Activated CD4-positive, alpha-beta memory T cell treated with anti-CD3 and anti-CD28 coated beads, Interleukin-2, amount 10 ng/mL, durations not matched to agents 7 days and 5 days (primary cell): ENCODE measurements at regions not wholly inside any gene's neighbourhood (a gene's known extent, or its start where the extent isn't known, plus 50 kb on each side); places are given as distances from the start of the nearest gene placed in this dataset.
"Not testable (repeated sequence)": the region's sequence is repeated elsewhere in the genome, so short reads cannot be mapped to it uniquely, and the experiment has no call there.

Source experiments
- CTCF ChIA-PET: fragments of 350-600 bp; sonication (Branson Sonifier 250); formaldehyde crosslinking; loops from one replicate; lab custom pipeline; 2021; ENCODE audit warnings: antibody characterized with exemption, inconsistent platforms; lab: Charles Lee
- POLR2A ChIA-PET: fragments of 350-600 bp; sonication (Branson Sonifier 250); formaldehyde crosslinking; loops from one replicate; lab custom pipeline; 2021; ENCODE audit warnings: antibody characterized with exemption; lab: Charles Lee
- DNase-seq: peaks from one replicate; pipeline ENCODE4 v3.0.0-alpha.2; 2020
- H3K27ac Mint-ChIP-seq: one replicate; pipeline ENCODE4 v1.8.0; 2021; ENCODE audit warnings: mild to moderate bottlenecking, mixed read lengths
- H3K27me3 Mint-ChIP-seq: one replicate; pipeline ENCODE4 v1.8.0; 2021; ENCODE audit warnings: mixed read lengths
- H3K36me3 Mint-ChIP-seq: one replicate; pipeline ENCODE4 v1.8.0; 2021; ENCODE audit warnings: low read depth, mixed read lengths
- H3K4me1 Mint-ChIP-seq: one replicate; pipeline ENCODE4 v1.8.0; 2021; ENCODE audit warnings: mixed read lengths
- H3K4me3 Mint-ChIP-seq: one replicate; pipeline ENCODE4 v1.8.0; 2021; ENCODE audit warnings: mild to moderate bottlenecking, mixed read lengths
- H3K9me3 Mint-ChIP-seq: one replicate; pipeline ENCODE4 v1.8.0; 2021; ENCODE audit warnings: mixed read lengths

DNA sequence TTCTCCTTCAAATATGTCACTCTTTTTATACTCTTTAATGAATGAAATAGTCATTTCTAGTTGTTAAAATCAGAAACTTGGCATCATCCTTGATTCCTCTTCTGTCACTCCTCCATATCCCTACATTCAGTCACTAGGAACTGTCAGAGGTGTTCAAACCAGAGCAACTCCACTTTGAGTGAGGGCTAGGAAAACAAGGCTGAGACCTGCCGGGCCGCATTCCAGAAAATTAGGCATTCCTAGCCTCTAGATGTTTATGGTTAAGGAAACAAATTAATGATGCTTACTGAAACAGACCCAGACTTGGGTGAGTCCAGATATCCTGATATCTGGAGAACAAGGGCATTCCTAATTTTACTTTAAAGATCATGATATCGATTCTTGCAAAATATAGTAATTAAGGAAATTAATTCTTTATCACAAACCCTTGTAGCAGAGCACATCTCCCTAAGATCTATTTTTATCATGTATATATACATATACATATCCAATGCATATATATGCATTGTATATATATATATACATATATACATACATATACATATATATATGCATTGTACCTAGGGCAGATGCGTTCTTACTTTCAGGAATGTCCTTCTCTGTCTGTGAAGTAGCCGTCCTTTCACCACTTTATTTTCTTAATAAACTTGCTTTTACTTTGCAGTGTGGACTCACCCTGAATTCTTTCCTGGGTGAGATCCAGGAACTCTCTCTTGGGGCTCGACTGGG is 98.4 kb upstream of the GC start:
- Mint-ChIP-seq H3K27ac (no peak overlapping the region), H3K9me3 (no peaks in the 10 kb centered on the region), H3K36me3 (no peaks in the 10 kb centered on the region), H3K4me3 (no peak overlapping the region), H3K27me3 (no peaks in the 10 kb centered on the region), H3K4me1 (no peaks in the 10 kb centered on the region)
- ChIA-PET CTCF (no interaction called here), POLR2A (no interaction called here)
- no peak for DNase-seq

GRCh38 chr4:71900366-71900765 is 116.5 kb upstream of the GC start:
- H3K4me1 Mint-ChIP-seq, CTCF ChIA-PET: not testable (repeated sequence)

GRCh38 chr4:71905594-71905993 is 121.7 kb upstream of the GC start:
- H3K27me3 Mint-ChIP-seq, DNase-seq, POLR2A ChIA-PET, H3K9me3 Mint-ChIP-seq, H3K36me3 Mint-ChIP-seq, H3K4me1 Mint-ChIP-seq, H3K4me3 Mint-ChIP-seq, H3K27ac Mint-ChIP-seq, CTCF ChIA-PET: not testable (repeated sequence)

More at GRCh38 chr4:71900366-71900765, 116.5 kb upstream of the GC start:
- H3K4me3 Mint-ChIP-seq, H3K27me3 Mint-ChIP-seq, POLR2A ChIA-PET, DNase-seq, H3K9me3 Mint-ChIP-seq, H3K27ac Mint-ChIP-seq, H3K36me3 Mint-ChIP-seq: not testable (repeated sequence)

GRCh38 chr4:71906096-71906495 is 122.2 kb upstream of the GC start:
- CTCF ChIA-PET, result no interaction called here
- no peak overlapping the region for H3K27ac Mint-ChIP-seq
- H3K9me3 Mint-ChIP-seq, result peaks cover 2% of the 10 kb centered on the region
- H3K36me3 Mint-ChIP-seq, result no peaks in the 10 kb centered on the region
- DNase-seq, result no peak
- POLR2A ChIA-PET, result no interaction called here
- H3K27me3 Mint-ChIP-seq, result no peaks in the 10 kb centered on the region
- H3K4me1 Mint-ChIP-seq, result no peaks in the 10 kb centered on the region
- no peak overlapping the region for H3K4me3 Mint-ChIP-seq

- H3K9me3 Mint-ChIP-seq, result peaks cover 2% of the 10 kb centered on the region
- H3K27ac Mint-ChIP-seq, result no peak overlapping the region
- CTCF ChIA-PET, result no interaction called here
- no peak overlapping the region for H3K4me3 Mint-ChIP-seq
- H3K4me1 Mint-ChIP-seq, result no peaks in the 10 kb centered on the region
- no peak for DNase-seq
- POLR2A ChIA-PET, result no interaction called here
- no peaks in the 10 kb centered on the region for H3K36me3 Mint-ChIP-seq
- no peaks in the 10 kb centered on the region for H3K27me3 Mint-ChIP-seq
Measured at GRCh38 chr4:71907071-71907470, 123.2 kb upstream of the GC start.

- H3K27ac Mint-ChIP-seq, result no peak overlapping the region
- CTCF ChIA-PET, result no interaction called here
- POLR2A ChIA-PET, result no interaction called here
- no peak for DNase-seq
- H3K4me3 Mint-ChIP-seq, result no peak overlapping the region
- no peaks in the 10 kb centered on the region for H3K36me3 Mint-ChIP-seq
- H3K9me3 Mint-ChIP-seq, result peaks cover 2% of the 10 kb centered on the region
- H3K27me3 Mint-ChIP-seq, result no peaks in the 10 kb centered on the region
- no peaks in the 10 kb centered on the region for H3K4me1 Mint-ChIP-seq
Measured at GRCh38 chr4:71907782-71908181, 123.9 kb upstream of the GC start.

DNA sequence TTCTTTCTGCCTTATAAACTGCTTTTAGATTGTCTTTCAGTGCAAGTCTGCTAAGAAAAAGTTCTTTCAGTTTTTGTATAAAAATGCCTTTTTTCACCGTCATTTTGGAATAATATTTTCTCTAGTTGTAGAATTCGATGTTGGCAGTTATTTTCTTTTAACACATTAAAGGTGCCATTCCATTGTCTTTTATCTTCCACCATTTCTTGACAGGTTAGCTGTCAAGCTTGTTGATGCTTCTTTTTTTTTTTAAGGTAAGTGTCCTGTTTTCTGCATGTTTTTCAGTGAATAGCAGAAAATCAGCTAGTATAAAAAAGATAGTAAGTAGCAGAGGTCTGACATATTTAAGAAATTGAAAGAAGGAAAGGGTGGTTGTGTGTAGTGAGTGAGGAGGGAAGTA is 118.5 kb upstream of the NPFFR2 start:
- POLR2A ChIA-PET, result no interaction called here
- CTCF ChIA-PET, result no interaction called here

GRCh38 chr4:71923070-71923469 is 108.7 kb upstream of the NPFFR2 start:
- Mint-ChIP-seq H3K4me3 (no peak overlapping the region), H3K9me3 (peaks cover 3% of the 10 kb centered on the region), H3K27me3 (no peaks in the 10 kb centered on the region), H3K36me3 (no peaks in the 10 kb centered on the region), H3K27ac (no peak overlapping the region), H3K4me1 (no peaks in the 10 kb centered on the region)
- ChIA-PET CTCF (no interaction called here), POLR2A (no interaction called here)
- no peak for DNase-seq

More for the DNA sequence above, 118.5 kb upstream of the NPFFR2 start:
- Mint-ChIP-seq H3K27ac (no peak overlapping the region), H3K4me1 (no peaks in the 10 kb centered on the region), H3K36me3 (no peaks in the 10 kb centered on the region), H3K9me3 (no peaks in the 10 kb centered on the region), H3K4me3 (no peak overlapping the region), H3K27me3 (no peaks in the 10 kb centered on the region)
- DNase-seq, result no peak

DNA sequence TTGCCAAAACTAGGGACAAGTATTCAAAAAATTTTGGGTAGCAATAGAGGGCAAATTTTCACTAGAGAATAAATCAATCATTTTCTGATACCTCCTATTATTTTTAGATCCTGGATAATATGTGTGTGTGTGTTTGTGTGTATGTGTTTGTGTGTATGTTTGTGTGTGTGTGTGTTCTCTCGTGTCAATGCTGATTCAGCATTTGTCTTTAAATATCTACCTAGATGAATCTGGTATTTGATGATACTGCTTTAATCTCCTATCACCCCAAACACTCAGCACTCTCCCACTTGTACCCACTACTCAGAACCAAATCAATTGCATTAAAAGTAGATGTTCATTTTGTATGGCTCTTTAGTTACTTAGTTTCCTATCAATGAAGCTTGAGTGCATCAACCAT is 101.3 kb upstream of the NPFFR2 start:
- CTCF ChIA-PET, result no interaction called here
- no peak for DNase-seq
- H3K4me3 Mint-ChIP-seq, result no peak overlapping the region
- H3K4me1 Mint-ChIP-seq, result no peaks in the 10 kb centered on the region
- no peaks in the 10 kb centered on the region for H3K27me3 Mint-ChIP-seq
- H3K36me3 Mint-ChIP-seq, result no peaks in the 10 kb centered on the region
- POLR2A ChIA-PET, result no interaction called here
- H3K9me3 Mint-ChIP-seq, result no peaks in the 10 kb centered on the region
- H3K27ac Mint-ChIP-seq, result no peak overlapping the region

GRCh38 chr4:71932941-71933340 is 98.9 kb upstream of the NPFFR2 start:
- Mint-ChIP-seq H3K4me3 (no peak overlapping the region), H3K9me3 (no peaks in the 10 kb centered on the region), H3K27me3 (no peaks in the 10 kb centered on the region), H3K27ac (no peak overlapping the region), H3K4me1 (no peaks in the 10 kb centered on the region), H3K36me3 (no peaks in the 10 kb centered on the region)
- DNase-seq, result no peak
- POLR2A ChIA-PET, result no interaction called here
- CTCF ChIA-PET, result no interaction called here

- Mint-ChIP-seq H3K4me3 (no peak overlapping the region), H3K27ac (no peak overlapping the region), H3K36me3 (no peaks in the 10 kb centered on the region), H3K27me3 (no peaks in the 10 kb centered on the region), H3K4me1 (no peaks in the 10 kb centered on the region), H3K9me3 (no peaks in the 10 kb centered on the region)
- POLR2A ChIA-PET, result no interaction called here
- CTCF ChIA-PET, result no interaction called here
- no peak for DNase-seq
Measured at GRCh38 chr4:71938776-71939175, 93.0 kb upstream of the NPFFR2 start.

DNA sequence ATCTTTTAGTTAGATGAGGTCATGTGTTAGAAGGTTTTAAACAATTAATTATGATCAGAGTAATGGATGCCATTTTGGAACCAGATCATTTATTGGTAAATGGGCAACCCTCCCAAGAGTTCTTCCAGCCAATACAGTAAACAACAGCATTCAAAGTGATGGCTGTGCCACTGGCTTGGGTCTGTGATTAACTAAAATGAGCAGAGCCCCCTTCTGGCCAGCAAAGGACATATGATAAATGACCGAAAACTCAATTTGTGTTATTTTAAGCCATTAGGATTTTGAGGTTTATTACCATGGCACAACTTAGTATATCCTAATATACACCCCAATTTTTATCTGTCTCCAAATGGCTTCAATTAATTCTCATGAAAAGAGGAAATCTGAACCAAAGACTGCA is 90.8 kb upstream of the NPFFR2 start:
- POLR2A ChIA-PET, result no interaction called here
- CTCF ChIA-PET, result no interaction called here
- no peaks in the 10 kb centered on the region for H3K27me3 Mint-ChIP-seq

GRCh38 chr4:71944956-71945355 is 86.8 kb upstream of the NPFFR2 start:
- CTCF ChIA-PET, result no interaction called here
- no peak for DNase-seq
- Mint-ChIP-seq H3K9me3 (peaks cover 10% of the 10 kb centered on the region), H3K27me3 (no peaks in the 10 kb centered on the region), H3K4me1 (no peaks in the 10 kb centered on the region), H3K36me3 (no peaks in the 10 kb centered on the region), H3K4me3 (no peak overlapping the region), H3K27ac (no peak overlapping the region)
- POLR2A ChIA-PET, result no interaction called here

More for the DNA sequence above, 90.8 kb upstream of the NPFFR2 start:
- no peak for DNase-seq
- H3K4me1 Mint-ChIP-seq, result no peaks in the 10 kb centered on the region
- no peak overlapping the region for H3K27ac Mint-ChIP-seq
- H3K36me3 Mint-ChIP-seq, result no peaks in the 10 kb centered on the region
- peaks cover 4% of the 10 kb centered on the region for H3K9me3 Mint-ChIP-seq
- no peak overlapping the region for H3K4me3 Mint-ChIP-seq

DNA sequence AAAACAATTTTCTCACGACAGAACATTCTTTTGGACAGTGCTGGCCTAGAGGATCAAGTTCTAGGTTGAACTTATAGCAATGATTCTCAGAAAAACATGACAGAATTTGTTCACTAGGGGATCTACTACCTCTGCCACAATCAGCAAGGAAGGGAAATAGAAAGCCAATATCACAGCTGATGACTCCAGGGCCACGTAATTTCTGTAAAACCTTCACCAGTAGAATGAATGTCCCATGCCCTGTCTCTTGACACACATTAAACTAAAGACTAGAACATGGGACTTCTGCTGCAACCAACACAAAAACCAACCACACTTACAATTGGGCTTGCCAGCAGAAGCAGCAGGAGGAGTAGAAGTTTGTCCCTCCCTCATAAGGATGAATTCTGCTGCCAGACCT is 86.0 kb upstream of the NPFFR2 start:
- POLR2A ChIA-PET, result no interaction called here
- H3K9me3 Mint-ChIP-seq, result peaks cover 10% of the 10 kb centered on the region
- H3K4me3 Mint-ChIP-seq, result no peak overlapping the region
- no peak overlapping the region for H3K27ac Mint-ChIP-seq
- no peaks in the 10 kb centered on the region for H3K36me3 Mint-ChIP-seq
- no peaks in the 10 kb centered on the region for H3K4me1 Mint-ChIP-seq
- no peaks in the 10 kb centered on the region for H3K27me3 Mint-ChIP-seq
- CTCF ChIA-PET, result no interaction called here
- DNase-seq, result no peak
